ENCODE measurements at regions not wholly inside any gene's neighbourhood (a gene's known extent, or its start where the extent isn't known, plus 50 kb on each side); places are given as distances from the start of the nearest gene placed in this dataset.

DNA sequence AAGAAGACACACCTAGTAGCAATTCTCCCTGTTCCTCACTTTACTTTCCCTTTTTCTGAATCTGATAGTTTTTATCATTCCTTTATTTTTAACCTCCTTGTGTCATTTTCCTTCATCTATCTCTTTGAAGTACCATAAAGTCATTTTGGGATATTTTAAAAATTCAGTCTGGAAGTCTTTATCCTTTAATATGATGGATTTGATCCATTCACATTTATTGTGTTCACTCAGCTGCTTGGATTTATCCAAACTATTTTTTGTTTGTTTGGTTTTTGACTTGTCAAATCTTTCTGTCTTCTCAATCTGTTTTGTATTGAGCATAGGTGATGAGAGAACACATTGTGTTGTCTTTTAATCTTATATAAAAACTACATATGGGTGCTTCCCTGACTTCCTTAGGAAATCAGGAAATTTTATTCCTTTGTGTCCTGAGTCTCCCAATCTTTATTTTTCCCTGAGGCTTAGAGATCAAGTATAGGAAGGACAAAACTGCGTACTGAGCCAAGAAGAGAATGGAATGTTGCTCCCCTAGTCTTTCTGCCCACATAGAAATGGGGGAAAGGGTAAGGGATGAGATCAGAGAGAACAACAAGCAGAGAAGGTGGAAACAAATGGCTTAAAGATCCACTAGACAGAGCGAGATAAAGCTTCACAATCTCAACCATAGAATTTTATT, 132.7 kb upstream of the HABP2 start:
- DNase-seq = no peak

DNA sequence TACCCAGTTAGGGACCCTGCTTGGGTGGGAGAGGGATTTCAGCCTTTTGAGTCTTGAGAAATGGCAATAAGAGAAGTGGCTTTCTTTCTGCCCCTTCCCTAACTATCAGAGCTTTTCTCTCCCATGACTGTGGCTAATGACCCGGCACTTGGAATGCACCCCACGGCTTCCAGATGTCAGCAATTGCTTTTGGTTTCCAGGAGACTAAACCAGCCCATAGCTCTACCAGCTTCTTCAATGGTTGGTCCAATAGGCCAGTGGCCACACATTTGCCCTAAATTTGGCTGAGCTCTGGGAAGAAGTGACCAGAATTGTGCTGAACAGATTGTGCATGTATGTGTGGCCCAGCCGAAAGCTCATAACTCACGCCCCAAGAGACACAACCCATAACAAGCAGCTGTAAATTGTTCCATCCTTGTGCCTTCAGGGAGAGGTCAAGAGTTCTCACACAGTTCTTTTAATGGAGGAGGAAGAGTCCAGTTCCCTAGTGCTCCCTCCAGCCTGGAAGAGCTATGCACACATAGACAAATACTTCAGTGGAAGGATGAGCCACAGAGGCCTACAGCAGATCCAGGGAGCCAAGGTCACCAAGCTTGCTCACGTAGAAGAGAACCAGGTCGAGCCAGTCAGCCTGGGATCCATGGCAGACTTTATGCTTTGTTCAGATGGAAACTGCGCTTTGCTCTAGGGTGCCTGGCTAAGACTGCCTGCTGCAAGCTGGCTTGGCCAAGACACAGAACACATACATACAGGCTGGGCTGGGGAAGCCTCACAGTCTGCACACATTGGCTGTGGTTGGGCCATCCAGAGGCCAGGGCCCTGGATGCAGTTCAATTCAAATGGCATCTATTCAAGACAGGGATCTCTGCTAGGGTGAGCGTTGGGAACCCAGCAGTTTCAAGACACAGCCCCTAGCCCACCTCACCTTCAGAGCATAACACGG, 131.8 kb upstream of the HABP2 start:
- no peak for DNase-seq

GRCh38 chr10:113422371-113422770, 130.5 kb upstream of the HABP2 start:
- DNase-seq = no peak

DNA sequence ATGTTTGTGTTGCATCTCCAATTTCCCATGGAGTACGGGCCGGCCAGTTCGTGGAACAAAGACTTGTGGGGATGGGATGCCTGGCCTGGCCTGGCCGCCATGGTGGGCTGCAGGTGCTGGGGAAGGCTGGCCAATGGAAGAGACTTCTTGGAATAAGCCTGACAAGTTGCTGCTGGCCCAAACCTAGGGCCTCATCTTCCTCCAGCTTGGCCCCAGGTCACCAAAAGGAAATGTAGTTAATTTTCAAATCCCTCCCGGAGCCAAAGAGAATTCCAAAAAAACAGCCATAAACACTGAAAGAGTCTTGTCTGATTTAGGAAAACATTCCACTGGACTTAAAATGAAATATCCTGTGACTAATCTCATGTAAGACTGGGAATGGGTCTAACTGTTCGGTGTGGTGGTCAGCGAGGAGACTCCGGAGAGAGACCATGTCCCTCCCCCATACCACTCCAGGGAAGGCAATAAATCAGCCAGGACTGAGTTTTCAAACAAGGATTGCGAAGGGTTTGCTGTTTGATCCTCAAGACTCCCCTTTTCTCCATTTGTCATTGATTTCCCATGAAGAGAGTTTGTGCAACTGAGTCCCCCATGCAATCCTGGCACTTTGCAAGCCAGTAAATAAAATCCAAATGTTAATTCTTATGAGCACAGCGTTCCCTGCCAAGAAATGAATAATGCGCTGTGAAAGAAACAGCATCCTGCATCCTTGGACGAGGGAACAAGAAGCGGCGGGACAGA, 128.7 kb upstream of the HABP2 start:
- DNase-seq = peak; percentile 97

DNA sequence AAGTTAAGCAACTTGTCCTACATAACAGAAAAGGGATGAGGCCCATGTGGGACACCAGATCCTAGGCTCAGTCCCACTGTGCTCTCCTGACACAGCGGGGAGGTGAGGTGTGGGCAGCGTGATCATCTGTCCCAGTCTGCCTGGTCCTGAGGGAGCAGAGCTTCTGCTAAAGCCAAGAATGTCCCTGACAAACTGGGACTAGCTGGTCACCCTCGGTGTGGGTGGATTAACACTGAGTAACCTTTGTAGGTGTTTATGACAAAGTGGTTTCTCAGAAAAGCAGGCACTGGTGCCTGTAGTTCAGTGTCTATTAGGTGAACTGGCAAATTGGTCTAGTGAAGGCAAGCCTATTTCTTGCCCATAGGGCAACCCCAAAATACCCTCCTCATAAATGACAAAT, 127.8 kb upstream of the HABP2 start:
- no peak for DNase-seq

GRCh38 chr10:113425541-113425951, 127.3 kb upstream of the HABP2 start:
- peak; percentile 70 for DNase-seq

- DNase-seq = no peak
These were observed 126.5 kb upstream of the HABP2 start for GRCh38 chr10:113426181-113426877.

GRCh38 chr10:113427236-113427735, 125.6 kb upstream of the HABP2 start:
- no peak for DNase-seq

- no peak for DNase-seq
These were observed 124.9 kb upstream of the HABP2 start for GRCh38 chr10:113427811-113428558.

GRCh38 chr10:113430634-113431397, 122.0 kb upstream of the HABP2 start:
- DNase-seq = peak; percentile 16

GRCh38 chr10:113431398-113432160, 121.3 kb upstream of the HABP2 start:
- DNase-seq = peak; percentile 96

- DNase-seq = no peak
These were observed 119.1 kb upstream of the HABP2 start for GRCh38 chr10:113433711-113434110.

- DNase-seq = no peak
These were observed 118.5 kb upstream of the HABP2 start for GRCh38 chr10:113434315-113434714.

GRCh38 chr10:113434950-113435349, 117.9 kb upstream of the HABP2 start:
- no peak for DNase-seq

DNA sequence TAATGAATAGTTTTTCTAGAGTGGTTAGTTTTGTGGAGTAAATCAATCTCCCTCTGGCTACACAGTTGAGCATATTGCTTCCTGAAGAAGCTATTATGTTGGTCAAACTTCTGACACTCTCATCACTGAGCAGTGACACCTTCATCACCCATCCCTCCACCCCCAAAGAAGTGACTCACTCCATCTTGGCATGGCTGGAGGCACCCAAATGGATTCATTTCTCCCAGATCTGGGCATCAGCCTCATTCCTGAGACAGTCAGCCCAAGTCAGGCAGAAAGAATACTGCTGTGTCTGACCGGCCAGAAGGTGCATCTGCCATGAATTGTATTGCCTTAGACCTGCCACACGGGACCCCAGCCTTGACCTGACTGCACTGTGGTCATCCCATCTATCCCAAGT, 117.0 kb upstream of the HABP2 start:
- no peak for DNase-seq

DNA sequence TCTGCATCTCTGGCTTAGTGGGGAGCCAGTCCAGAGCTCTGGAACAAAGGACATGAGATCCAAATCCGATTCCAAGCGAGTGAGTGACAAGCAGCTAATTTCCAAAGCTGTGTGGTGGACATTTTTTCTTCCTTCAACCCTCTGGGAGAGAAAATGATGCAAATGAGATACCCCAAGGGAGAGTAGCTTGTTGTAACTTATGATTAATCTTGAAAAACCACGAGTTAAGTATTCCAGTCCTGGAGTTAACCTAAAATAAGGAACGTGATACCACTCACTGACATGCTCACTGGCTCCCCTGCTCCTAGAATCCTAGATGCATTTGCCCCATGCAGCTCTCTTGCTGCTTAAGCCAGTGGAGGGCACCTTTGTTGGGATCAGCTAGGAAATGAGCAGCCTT, 116.0 kb upstream of the HABP2 start:
- no peak for DNase-seq

DNA sequence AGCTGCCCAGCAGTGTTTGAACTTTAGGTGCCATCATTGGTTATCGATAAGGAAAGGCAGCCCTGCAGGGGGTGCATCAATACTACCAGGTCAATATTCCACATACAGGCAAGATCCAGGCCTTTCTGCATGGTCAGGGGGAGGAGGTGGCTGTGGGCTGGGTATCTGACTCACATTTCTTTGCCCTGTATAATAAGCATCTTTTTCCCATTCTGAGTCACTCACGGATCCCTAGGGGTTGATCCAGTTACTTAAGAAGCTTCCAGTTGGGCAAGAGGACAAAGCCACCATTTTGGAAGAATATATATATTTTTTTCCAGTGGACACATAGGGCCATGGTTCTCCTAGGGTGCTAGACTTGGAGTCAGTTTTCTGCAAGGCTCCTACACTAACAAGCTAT, 114.2 kb upstream of the HABP2 start:
- no peak for DNase-seq

- DNase-seq = no peak
These were observed 111.6 kb upstream of the HABP2 start for GRCh38 chr10:113441220-113441619.

GRCh38 chr10:113441686-113442270, 111.1 kb upstream of the HABP2 start:
- DNase-seq = no peak
